ENCODE measurements at regions not wholly inside any gene's neighbourhood (a gene's known extent, or its start where the extent isn't known, plus 50 kb on each side); places are given as distances from the start of the nearest gene placed in this dataset.

DNA sequence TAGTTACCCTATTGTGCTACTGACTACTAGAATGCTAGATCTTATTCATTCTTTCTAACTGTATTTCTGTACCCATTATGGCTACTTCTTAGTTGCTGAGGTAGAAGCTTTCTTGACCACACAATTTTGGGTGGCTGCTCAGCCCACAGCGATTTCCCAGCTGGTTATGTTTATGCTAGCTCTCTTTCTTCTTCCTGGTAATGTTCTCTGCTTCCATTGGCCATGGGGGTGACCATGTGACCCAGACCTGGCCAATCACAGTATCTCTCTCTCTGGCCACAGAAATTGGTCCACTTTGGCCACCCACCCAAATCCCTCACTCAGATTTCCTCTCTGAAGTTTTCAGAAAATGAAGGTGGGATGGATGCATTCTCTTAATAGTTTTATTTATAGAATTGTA is 427.9 kb upstream of the CLINT1 start:
- no peak for TF ChIP-seq POLR2A (IDR thresholded peaks at IDR 0.05; ENCODE audit: low read depth)
- TF ChIP-seq, protein P1, sequence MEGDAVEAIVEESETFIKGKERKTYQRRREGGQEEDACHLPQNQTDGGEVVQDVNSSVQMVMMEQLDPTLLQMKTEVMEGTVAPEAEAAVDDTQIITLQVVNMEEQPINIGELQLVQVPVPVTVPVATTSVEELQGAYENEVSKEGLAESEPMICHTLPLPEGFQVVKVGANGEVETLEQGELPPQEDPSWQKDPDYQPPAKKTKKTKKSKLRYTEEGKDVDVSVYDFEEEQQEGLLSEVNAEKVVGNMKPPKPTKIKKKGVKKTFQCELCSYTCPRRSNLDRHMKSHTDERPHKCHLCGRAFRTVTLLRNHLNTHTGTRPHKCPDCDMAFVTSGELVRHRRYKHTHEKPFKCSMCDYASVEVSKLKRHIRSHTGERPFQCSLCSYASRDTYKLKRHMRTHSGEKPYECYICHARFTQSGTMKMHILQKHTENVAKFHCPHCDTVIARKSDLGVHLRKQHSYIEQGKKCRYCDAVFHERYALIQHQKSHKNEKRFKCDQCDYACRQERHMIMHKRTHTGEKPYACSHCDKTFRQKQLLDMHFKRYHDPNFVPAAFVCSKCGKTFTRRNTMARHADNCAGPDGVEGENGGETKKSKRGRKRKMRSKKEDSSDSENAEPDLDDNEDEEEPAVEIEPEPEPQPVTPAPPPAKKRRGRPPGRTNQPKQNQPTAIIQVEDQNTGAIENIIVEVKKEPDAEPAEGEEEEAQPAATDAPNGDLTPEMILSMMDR (IDR thresholded peaks at IDR 0.05): no peak
- TF ChIP-seq POLR2AphosphoS5 (IDR thresholded peaks at IDR 0.05): no peak
- no peak for TF ChIP-seq EP300 (IDR thresholded peaks at IDR 0.05)

Measured in esophagus muscularis mucosa (tissue), 4 donors.